DOHH2 (cell line): ENCODE measurements at regions not wholly inside any gene's neighbourhood (a gene's known extent, or its start where the extent isn't known, plus 50 kb on each side); places are given as distances from the start of the nearest gene placed in this dataset.

ENCODE experiments used
- H3F3A ChIP-seq: fragments of 200-600 bp; sonication (generic), shearing (Covaris generic); 2 replicates; pipeline ENCODE4 v1.6.0; 2016; ENCODE audit warnings: antibody characterized with exemption, mild to moderate bottlenecking; ENCODE audit not compliant: control insufficient read depth, insufficient read depth
- H3K27ac ChIP-seq: fragments of 200-600 bp; sonication (generic); 2 replicates; pipeline ENCODE4 v1.5.1; 2014; ENCODE audit warnings: low read depth, mild to moderate bottlenecking, low read length, moderate library complexity
- H3K27me3 ChIP-seq: fragments of 200-600 bp; sonication (generic); 2 replicates; pipeline ENCODE4 v1.6.1; 2014; ENCODE audit warnings: mild to moderate bottlenecking, low read length, mixed read lengths; ENCODE audit not compliant: control insufficient read depth
- H3K36me3 ChIP-seq: fragments of 200-600 bp; sonication (generic); 2 replicates; pipeline ENCODE4 v1.6.1; 2014; ENCODE audit warnings: mild to moderate bottlenecking, low read length, moderate library complexity, mixed read lengths; ENCODE audit not compliant: control insufficient read depth
- H3K4me1 ChIP-seq: fragments of 200-600 bp; sonication (generic); 2 replicates; pipeline ENCODE4 v1.6.1; 2014; ENCODE audit warnings: mild to moderate bottlenecking, low read length, mixed read lengths; ENCODE audit not compliant: control insufficient read depth
- H3K4me2 ChIP-seq: fragments of 200-600 bp; sonication (generic); 2 replicates; pipeline ENCODE4 v1.6.0; 2014; ENCODE audit warnings: mild to moderate bottlenecking, low read length, moderate library complexity
- H3K4me3 ChIP-seq: fragments of 200-600 bp; sonication (generic); 2 replicates; pipeline ENCODE4 v1.5.1; 2014; ENCODE audit warnings: mild to moderate bottlenecking, low read length, mixed read lengths
- H3K79me2 ChIP-seq: fragments of 200-600 bp; sonication (generic); 2 replicates; pipeline ENCODE4 v1.6.1; 2014; ENCODE audit warnings: mild to moderate bottlenecking, low read length, mixed read lengths; ENCODE audit not compliant: control insufficient read depth
- H3K9me2 ChIP-seq: fragments of 200-600 bp; sonication (generic); replicated peaks from 2 replicates; pipeline ENCODE4 v1.6.1; 2014; ENCODE audit warnings: mild to moderate bottlenecking, low read length, mixed read lengths; ENCODE audit not compliant: control insufficient read depth
- H3K9me3 ChIP-seq: fragments of 200-600 bp; sonication (generic); 2 replicates; pipeline ENCODE4 v1.6.1; 2014; ENCODE audit warnings: antibody characterized with exemption, low read length, mixed read lengths; ENCODE audit not compliant: control insufficient read depth, insufficient read depth
- H4K20me1 ChIP-seq: fragments of 200-600 bp; sonication (generic); 2 replicates; pipeline ENCODE4 v1.6.0; 2014; ENCODE audit warnings: low read depth, mild to moderate bottlenecking, antibody characterized with exemption, low read length, moderate library complexity; ENCODE audit not compliant: control insufficient read depth, insufficient read depth
- EZH2phosphoT487 ChIP-seq: fragments of 200-600 bp; sonication (generic); IDR thresholded peaks from 2 replicates; pipeline ENCODE4 v1.6.1; 2017; ENCODE audit warnings: borderline replicate concordance, mild to moderate bottlenecking, antibody characterized with exemption, low read length, moderate library complexity, mixed read lengths
- TF ChIP-seq, protein P1 (sequence below): fragments of 200-600 bp; sonication (generic); IDR thresholded peaks from one replicate; pipeline ENCODE4 v1.5.1; 2014; ENCODE audit warnings: antibody characterized with exemption, mild to moderate bottlenecking, low read depth, low read length; ENCODE audit not compliant: poor library complexity, severe bottlenecking

DNA sequence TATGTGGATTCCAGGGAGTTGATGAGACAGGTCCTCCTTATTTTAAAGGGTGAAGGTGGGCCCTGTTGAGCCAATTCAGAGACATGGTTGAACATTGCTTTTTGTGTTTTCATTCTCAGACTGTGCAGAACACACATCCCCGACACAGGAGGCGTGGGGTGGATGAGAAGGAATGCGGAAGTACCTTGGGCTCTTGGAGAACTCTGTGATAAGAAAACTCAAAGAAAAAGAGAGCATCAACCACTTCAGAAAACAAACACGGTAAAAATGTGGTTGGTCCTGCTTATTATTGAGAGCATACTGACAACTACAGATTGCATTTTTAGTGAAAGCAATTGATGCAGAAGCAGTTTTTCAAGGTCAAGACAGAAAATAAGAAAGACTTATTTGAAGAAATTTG, 659.8 kb downstream of the IRX1 start:
- H3K36me3 ChIP-seq = no peaks in the 10 kb centered on the region
- H3K4me2 ChIP-seq = no peak overlapping the region
- no peaks in the 10 kb centered on the region for H4K20me1 ChIP-seq
- H3K9me3 ChIP-seq = 0 out of 2 replicates have a peak, but pooled peaks cover under 1% of the 10 kb centered on the region
- no peaks in the 10 kb centered on the region for H3F3A ChIP-seq
- TF ChIP-seq, protein P1, sequence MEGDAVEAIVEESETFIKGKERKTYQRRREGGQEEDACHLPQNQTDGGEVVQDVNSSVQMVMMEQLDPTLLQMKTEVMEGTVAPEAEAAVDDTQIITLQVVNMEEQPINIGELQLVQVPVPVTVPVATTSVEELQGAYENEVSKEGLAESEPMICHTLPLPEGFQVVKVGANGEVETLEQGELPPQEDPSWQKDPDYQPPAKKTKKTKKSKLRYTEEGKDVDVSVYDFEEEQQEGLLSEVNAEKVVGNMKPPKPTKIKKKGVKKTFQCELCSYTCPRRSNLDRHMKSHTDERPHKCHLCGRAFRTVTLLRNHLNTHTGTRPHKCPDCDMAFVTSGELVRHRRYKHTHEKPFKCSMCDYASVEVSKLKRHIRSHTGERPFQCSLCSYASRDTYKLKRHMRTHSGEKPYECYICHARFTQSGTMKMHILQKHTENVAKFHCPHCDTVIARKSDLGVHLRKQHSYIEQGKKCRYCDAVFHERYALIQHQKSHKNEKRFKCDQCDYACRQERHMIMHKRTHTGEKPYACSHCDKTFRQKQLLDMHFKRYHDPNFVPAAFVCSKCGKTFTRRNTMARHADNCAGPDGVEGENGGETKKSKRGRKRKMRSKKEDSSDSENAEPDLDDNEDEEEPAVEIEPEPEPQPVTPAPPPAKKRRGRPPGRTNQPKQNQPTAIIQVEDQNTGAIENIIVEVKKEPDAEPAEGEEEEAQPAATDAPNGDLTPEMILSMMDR = no peak
- TF ChIP-seq EZH2phosphoT487 = no peak
- no peaks in the 10 kb centered on the region for H3K79me2 ChIP-seq
- H3K4me1 ChIP-seq = no peaks in the 10 kb centered on the region
- no peaks in the 10 kb centered on the region for H3K27me3 ChIP-seq
- no peaks in the 10 kb centered on the region for H3K9me2 ChIP-seq
- no peak overlapping the region for H3K27ac ChIP-seq
- H3K4me3 ChIP-seq = no peak overlapping the region

DNA sequence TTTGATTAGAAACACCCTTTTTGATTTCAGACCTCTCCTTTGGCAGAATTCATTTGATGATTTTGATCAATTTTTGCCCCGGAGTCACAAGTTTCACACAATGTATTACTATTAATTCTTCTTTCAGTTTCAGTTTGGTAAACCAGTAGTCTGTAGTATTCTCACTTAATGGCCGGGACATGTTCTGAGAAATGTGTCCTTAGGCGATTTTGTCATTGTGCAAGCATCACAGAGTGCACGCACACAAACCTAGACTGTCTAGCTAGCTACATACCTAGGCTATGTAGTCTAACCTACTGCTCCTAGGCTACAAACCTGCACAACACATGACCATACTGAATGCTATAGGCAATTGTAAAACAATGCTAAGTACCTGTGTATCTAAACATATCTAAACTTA, 662.5 kb downstream of the IRX1 start:
- Histone ChIP-seq H3K27me3 (no peaks in the 10 kb centered on the region), H3K9me2 (no peaks in the 10 kb centered on the region), H3K27ac (no peak overlapping the region), H3K4me1 (no peaks in the 10 kb centered on the region), H3K4me2 (no peak overlapping the region), H3F3A (no peaks in the 10 kb centered on the region), H4K20me1 (no peaks in the 10 kb centered on the region), H3K4me3 (no peak overlapping the region), H3K9me3 (no peaks in the 10 kb centered on the region), H3K36me3 (no peaks in the 10 kb centered on the region), H3K79me2 (no peaks in the 10 kb centered on the region)
- TF ChIP-seq EZH2phosphoT487 = no peak
- TF ChIP-seq, protein P1 = no peak

DNA sequence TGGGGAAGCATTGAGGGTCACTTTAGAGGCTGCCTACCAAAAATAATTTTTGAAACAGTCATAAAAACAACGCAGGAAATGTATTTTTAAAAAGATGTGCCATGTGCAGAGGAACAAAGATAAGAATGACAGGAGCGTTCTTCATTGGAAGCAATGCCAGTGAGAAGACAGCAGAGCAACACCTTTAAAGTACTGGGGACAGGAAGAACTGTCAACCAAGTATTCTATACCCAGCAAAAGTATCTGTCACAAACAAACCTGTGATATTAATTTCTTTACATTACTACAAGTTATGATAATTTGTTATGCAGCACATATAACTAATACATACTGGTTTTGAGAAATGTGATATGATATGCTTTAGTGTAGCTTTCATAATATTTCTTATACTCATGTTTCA, 675.6 kb downstream of the IRX1 start:
- Histone ChIP-seq H3K4me1 (no peaks in the 10 kb centered on the region), H3K27me3 (no peaks in the 10 kb centered on the region), H3K79me2 (no peaks in the 10 kb centered on the region), H3K4me3 (no peak overlapping the region), H3K9me2 (no peaks in the 10 kb centered on the region), H3K4me2 (no peak overlapping the region), H4K20me1 (no peaks in the 10 kb centered on the region), H3K27ac (no peak overlapping the region), H3K36me3 (no peaks in the 10 kb centered on the region), H3F3A (no peaks in the 10 kb centered on the region), H3K9me3 (peaks cover 4% of the 10 kb centered on the region; the same call in 1 of the 2 replicates)
- no peak for TF ChIP-seq EZH2phosphoT487
- TF ChIP-seq, protein P1 = no peak

DNA sequence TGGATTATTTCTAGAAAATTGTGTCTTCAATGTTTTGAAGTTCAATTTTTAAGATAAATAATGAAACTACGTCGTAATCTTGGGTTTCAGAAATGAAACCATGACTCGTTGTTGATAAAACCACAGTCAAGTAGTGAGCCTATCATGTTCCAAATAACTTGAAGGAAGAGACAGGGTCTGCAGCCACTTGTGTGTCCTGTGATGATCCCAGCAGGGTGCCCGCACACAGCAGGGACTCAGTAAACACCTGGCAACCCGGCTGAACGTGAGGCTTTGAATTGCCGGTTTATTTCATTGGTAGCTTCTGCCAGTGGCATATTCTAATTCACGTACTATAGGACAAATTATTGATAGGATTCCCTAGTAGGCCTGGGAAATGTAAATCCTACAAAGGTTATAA, 679.6 kb downstream of the IRX1 start:
- H3K4me3 ChIP-seq = no peak overlapping the region
- H3K27me3 ChIP-seq = no peaks in the 10 kb centered on the region
- peaks cover 10% of the 10 kb centered on the region; the same call in 1 of the 2 replicates for H3K9me3 ChIP-seq
- H3K9me2 ChIP-seq = no peaks in the 10 kb centered on the region
- H3K4me1 ChIP-seq = no peaks in the 10 kb centered on the region
- H3K79me2 ChIP-seq = no peaks in the 10 kb centered on the region
- no peak overlapping the region for H3K27ac ChIP-seq
- no peaks in the 10 kb centered on the region for H4K20me1 ChIP-seq
- no peaks in the 10 kb centered on the region for H3F3A ChIP-seq
- no peak overlapping the region for H3K4me2 ChIP-seq
- TF ChIP-seq EZH2phosphoT487 = no peak
- TF ChIP-seq, protein P1 = no peak
- no peaks in the 10 kb centered on the region for H3K36me3 ChIP-seq
